Testis (tissue), 2 donors: ENCODE measurements at regions not wholly inside any gene's neighbourhood (a gene's known extent, or its start where the extent isn't known, plus 50 kb on each side); places are given as distances from the start of the nearest gene placed in this dataset.

ENCODE experiments used
- POLR2A ChIP-seq: fragments of 450-650 bp; IDR thresholded peaks from one replicate; pipeline ENCODE4 v1.6.1; 2017; ENCODE audit warnings: antibody characterized with exemption, mild to moderate bottlenecking, moderate library complexity
- TF ChIP-seq, protein P1 (sequence below), 3 experiments: fragments of 450-650 bp in 2 of 3; fragments of 200-600 bp in 1 of 3; sonication (generic) in 1 of 3; IDR thresholded peaks; one replicate each; pipeline ENCODE4 v1.5.1; 2016 to 2019; ENCODE audit warnings: antibody characterized with exemption in 3 of 3, mild to moderate bottlenecking in 2 of 3, moderate library complexity in 1 of 3

DNA sequence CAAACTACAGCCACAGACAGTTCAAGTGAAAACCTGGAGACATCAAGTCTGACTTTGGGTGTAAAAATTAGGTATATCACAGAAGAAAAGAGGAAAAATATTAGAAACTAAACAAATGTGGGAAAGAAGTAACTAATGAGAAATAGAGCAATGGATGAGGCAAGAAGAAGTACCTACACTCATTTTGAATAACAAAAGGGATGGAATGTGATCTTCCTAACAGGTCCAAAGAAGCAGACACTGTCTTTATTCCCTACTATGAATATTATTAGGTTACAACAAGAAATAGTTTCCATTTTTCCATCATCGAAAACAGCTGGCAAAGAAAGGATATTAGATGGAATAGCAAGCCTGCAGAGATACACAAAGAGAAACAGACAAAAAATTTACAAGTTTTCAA is 486.3 kb upstream of the FSHR start:
- TF ChIP-seq, protein P1, sequence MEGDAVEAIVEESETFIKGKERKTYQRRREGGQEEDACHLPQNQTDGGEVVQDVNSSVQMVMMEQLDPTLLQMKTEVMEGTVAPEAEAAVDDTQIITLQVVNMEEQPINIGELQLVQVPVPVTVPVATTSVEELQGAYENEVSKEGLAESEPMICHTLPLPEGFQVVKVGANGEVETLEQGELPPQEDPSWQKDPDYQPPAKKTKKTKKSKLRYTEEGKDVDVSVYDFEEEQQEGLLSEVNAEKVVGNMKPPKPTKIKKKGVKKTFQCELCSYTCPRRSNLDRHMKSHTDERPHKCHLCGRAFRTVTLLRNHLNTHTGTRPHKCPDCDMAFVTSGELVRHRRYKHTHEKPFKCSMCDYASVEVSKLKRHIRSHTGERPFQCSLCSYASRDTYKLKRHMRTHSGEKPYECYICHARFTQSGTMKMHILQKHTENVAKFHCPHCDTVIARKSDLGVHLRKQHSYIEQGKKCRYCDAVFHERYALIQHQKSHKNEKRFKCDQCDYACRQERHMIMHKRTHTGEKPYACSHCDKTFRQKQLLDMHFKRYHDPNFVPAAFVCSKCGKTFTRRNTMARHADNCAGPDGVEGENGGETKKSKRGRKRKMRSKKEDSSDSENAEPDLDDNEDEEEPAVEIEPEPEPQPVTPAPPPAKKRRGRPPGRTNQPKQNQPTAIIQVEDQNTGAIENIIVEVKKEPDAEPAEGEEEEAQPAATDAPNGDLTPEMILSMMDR (IDR thresholded peaks at IDR 0.05), result no peak
- TF ChIP-seq POLR2A, result no peak
